ENCODE measurements at regions not wholly inside any gene's neighbourhood (a gene's known extent, or its start where the extent isn't known, plus 50 kb on each side); places are given as distances from the start of the nearest gene placed in this dataset.

DNA sequence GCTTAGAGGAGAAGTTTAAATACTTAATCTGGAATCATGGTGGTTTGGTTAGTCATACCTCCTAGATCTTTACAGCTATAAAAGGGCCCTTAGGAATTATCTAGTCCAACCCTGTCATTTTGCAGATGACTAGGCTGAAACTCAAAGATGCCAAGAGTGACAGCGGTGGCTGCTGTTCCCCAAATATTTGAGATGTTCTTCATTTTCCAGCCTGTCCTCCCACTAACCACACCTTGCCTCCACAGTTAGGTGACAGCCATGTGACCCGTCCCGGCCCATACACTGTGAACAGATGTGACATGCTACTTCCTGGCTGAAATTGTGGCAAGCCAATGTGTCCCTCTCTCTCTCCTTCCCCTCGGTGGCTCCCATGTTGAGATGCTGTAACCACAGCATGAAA is 225.5 kb upstream of the IPO5 start:
- Histone ChIP-seq H4K20me1 (ENCODE audit: control insufficient read depth, insufficient read depth) (no peaks in the 10 kb centered on the region), H3K27me3 (replicated peaks in 1 of 2; ENCODE audit: control insufficient read depth in 2 of 2, insufficient read depth in 2 of 2, low read length in 1 of 2) (no peaks in the 10 kb centered on the region), H3K79me2 (ENCODE audit: control insufficient read depth, insufficient read depth, low read length) (no peaks in the 10 kb centered on the region), H3K27ac (ENCODE audit: control insufficient read depth, insufficient read depth) (no peak overlapping the region), H3K36me3 (ENCODE audit: control insufficient read depth in 2 of 2, insufficient read depth in 2 of 2, low read length in 1 of 2) (no peaks in the 10 kb centered on the region), H3K4me1 (ENCODE audit: control insufficient read depth, insufficient read depth, low read length) (no peaks in the 10 kb centered on the region), H3K4me3 (no peak overlapping the region), H3K9me3 (replicated peaks; ENCODE audit: control insufficient read depth, insufficient read depth, low read length) (no peaks in the 10 kb centered on the region), H3K4me2 (ENCODE audit: control insufficient read depth, insufficient read depth) (no peak overlapping the region), H2AFZ (ENCODE audit: control insufficient read depth, low read depth, low read length) (no peak overlapping the region), H3K9ac (ENCODE audit: control insufficient read depth, insufficient read depth, low read length) (no peak overlapping the region)
- ATAC-seq (no peak), FAIRE-seq (no peak), DNase-seq (ENCODE audit: low read depth, low spot score) (no peak)
- no peak for TF ChIP-seq IKZF1 (conservative IDR thresholded peaks at IDR 0.05)
- no peak for TF ChIP-seq SREBF2 (IDR thresholded peaks at IDR 0.05; ENCODE audit: low read length)
- TF ChIP-seq, protein P1, sequence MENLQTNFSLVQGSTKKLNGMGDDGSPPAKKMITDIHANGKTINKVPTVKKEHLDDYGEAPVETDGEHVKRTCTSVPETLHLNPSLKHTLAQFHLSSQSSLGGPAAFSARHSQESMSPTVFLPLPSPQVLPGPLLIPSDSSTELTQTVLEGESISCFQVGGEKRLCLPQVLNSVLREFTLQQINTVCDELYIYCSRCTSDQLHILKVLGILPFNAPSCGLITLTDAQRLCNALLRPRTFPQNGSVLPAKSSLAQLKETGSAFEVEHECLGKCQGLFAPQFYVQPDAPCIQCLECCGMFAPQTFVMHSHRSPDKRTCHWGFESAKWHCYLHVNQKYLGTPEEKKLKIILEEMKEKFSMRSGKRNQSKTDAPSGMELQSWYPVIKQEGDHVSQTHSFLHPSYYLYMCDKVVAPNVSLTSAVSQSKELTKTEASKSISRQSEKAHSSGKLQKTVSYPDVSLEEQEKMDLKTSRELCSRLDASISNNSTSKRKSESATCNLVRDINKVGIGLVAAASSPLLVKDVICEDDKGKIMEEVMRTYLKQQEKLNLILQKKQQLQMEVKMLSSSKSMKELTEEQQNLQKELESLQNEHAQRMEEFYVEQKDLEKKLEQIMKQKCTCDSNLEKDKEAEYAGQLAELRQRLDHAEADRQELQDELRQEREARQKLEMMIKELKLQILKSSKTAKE (IDR thresholded peaks at IDR 0.05; ENCODE audit: low read depth, poor library complexity, severe bottlenecking): no peak
- TF ChIP-seq SIX5 (IDR thresholded peaks at IDR 0.05; ENCODE audit: low read depth, low read length, severe bottlenecking): no peak
- no peak for TF ChIP-seq ASH2L (IDR thresholded peaks at IDR 0.05; ENCODE audit: borderline replicate concordance, low read depth)
- SMC1A ChIA-PET (ENCODE audit: uncharacterized antibody, unreplicated experiment): no interaction called here
- POLR2A ChIA-PET: no interaction called here
- in situ Hi-C loops (cut with MboI) (no loop called here), intact Hi-C loops (cut with micrococcal nuclease; ENCODE audit: unreplicated experiment) (no loop called here)
- CTCF ChIA-PET: no interaction called here
- RAD21 ChIA-PET (ENCODE audit: unreplicated experiment): no interaction called here
- 60% methylated on average over 4 of the region's 4 CpGs for WGBS (ENCODE audit: insufficient coverage, insufficient replicate concordance, low lambda C conversion rate, missing lambda C conversion rate)
- no TSS peak for BruUV-seq (replicated peaks)

DNA sequence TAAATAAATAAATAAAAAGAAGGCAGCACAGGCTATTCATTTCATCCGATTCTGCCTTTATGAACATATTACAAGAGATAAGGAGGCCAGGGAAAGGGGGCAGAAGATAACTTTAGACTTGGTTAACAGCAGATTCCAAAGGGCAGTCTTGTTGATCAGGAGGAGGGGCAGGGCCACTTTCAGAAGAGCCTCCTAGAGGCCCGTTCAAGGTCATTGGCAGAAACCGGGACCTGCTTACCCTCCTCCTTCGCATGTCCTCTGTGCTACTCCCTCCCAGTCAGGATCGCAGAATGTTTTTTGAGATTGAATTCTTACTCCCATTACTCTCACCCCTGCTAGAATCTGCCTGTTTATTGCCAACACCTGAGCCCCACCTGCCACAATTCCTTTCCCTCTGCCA is 217.0 kb upstream of the IPO5 start:
- Histone ChIP-seq H3K79me2 (ENCODE audit: control insufficient read depth, insufficient read depth, low read length) (no peaks in the 10 kb centered on the region), H2AFZ (ENCODE audit: control insufficient read depth, low read depth, low read length) (no peak overlapping the region), H3K4me3 (no peak overlapping the region), H4K20me1 (ENCODE audit: control insufficient read depth, insufficient read depth) (no peaks in the 10 kb centered on the region), H3K4me2 (ENCODE audit: control insufficient read depth, insufficient read depth) (no peak overlapping the region), H3K4me1 (ENCODE audit: control insufficient read depth, insufficient read depth, low read length) (no peaks in the 10 kb centered on the region), H3K36me3 (ENCODE audit: control insufficient read depth in 2 of 2, insufficient read depth in 2 of 2, low read length in 1 of 2) (no peaks in the 10 kb centered on the region), H3K9ac (ENCODE audit: control insufficient read depth, insufficient read depth, low read length) (no peak overlapping the region), H3K27ac (ENCODE audit: control insufficient read depth, insufficient read depth) (no peak overlapping the region), H3K9me3 (replicated peaks; ENCODE audit: control insufficient read depth, insufficient read depth, low read length) (no peaks in the 10 kb centered on the region), H3K27me3 (replicated peaks in 1 of 2; ENCODE audit: control insufficient read depth in 2 of 2, insufficient read depth in 2 of 2, low read length in 1 of 2) (no peaks in the 10 kb centered on the region)
- no peak for ATAC-seq
- TF ChIP-seq ZNF217 (IDR thresholded peaks at IDR 0.05): no peak
- intact Hi-C loops (cut with micrococcal nuclease; ENCODE audit: unreplicated experiment) (no loop called here), in situ Hi-C loops (cut with MboI) (no loop called here)
- BruUV-seq (replicated peaks): no TSS peak
- ChIA-PET CTCF (no interaction called here), SMC1A (ENCODE audit: uncharacterized antibody, unreplicated experiment) (no interaction called here), RAD21 (ENCODE audit: unreplicated experiment) (no interaction called here), POLR2A (interaction anchor here (0.6 kb wide), 1 partner anchor 626 kb away, joined by 3 read pairs; no protein-coding TSS in a partner anchor)
- no peak for FAIRE-seq
- WGBS (ENCODE audit: insufficient coverage, insufficient replicate concordance, low lambda C conversion rate, missing lambda C conversion rate): 46% methylated on average over 5 of the region's 5 CpGs
- no peak for DNase-seq (ENCODE audit: low read depth, low spot score)

Data from GM12878 (cell line).